ENCODE measurements at regions not wholly inside any gene's neighbourhood (a gene's known extent, or its start where the extent isn't known, plus 50 kb on each side); places are given as distances from the start of the nearest gene placed in this dataset.

- no peak for TF ChIP-seq RAD21 (IDR thresholded peaks at IDR 0.05 in 1 of 2, conservative IDR thresholded peaks at IDR 0.05 in 1 of 2; ENCODE audit: low read depth in 2 of 2, low read length in 2 of 2)
- TF ChIP-seq SP4 (IDR thresholded peaks at IDR 0.05; ENCODE audit: low read length) = no peak
- TF ChIP-seq CTCF (IDR thresholded peaks at IDR 0.05; ENCODE audit: control extremely low read depth in 1 of 3, insufficient read depth in 1 of 3, low read depth in 1 of 3, low read length in 3 of 3) = no peak
- TF ChIP-seq TEAD4 (IDR thresholded peaks at IDR 0.05; ENCODE audit: low read depth, low read length) = no peak
- TF ChIP-seq BCL11A (IDR thresholded peaks at IDR 0.05; ENCODE audit: low read depth in 2 of 2, low read length in 2 of 2) = no peak
- no peak for TF ChIP-seq KDM5A (IDR thresholded peaks at IDR 0.05; ENCODE audit: low read length)
Measured at GRCh38 chr15:25527118-25527517, 88.3 kb upstream of the UBE3A start (continued).
